ENCODE measurements at regions not wholly inside any gene's neighbourhood (a gene's known extent, or its start where the extent isn't known, plus 50 kb on each side); places are given as distances from the start of the nearest gene placed in this dataset.

- no peak overlapping the region for H3K4me3 ChIP-seq
- TF ChIP-seq, protein P1, sequence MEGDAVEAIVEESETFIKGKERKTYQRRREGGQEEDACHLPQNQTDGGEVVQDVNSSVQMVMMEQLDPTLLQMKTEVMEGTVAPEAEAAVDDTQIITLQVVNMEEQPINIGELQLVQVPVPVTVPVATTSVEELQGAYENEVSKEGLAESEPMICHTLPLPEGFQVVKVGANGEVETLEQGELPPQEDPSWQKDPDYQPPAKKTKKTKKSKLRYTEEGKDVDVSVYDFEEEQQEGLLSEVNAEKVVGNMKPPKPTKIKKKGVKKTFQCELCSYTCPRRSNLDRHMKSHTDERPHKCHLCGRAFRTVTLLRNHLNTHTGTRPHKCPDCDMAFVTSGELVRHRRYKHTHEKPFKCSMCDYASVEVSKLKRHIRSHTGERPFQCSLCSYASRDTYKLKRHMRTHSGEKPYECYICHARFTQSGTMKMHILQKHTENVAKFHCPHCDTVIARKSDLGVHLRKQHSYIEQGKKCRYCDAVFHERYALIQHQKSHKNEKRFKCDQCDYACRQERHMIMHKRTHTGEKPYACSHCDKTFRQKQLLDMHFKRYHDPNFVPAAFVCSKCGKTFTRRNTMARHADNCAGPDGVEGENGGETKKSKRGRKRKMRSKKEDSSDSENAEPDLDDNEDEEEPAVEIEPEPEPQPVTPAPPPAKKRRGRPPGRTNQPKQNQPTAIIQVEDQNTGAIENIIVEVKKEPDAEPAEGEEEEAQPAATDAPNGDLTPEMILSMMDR (IDR thresholded peaks at IDR 0.05), result no peak
- TF ChIP-seq EP300 (IDR thresholded peaks at IDR 0.05) (no peak), POLR2A (IDR thresholded peaks at IDR 0.05) (no peak)
- no peak for DNase-seq
- H3K36me3 ChIP-seq, result no peaks in the 10 kb centered on the region
- no peaks in the 10 kb centered on the region for H3K9me3 ChIP-seq
- H3K27ac ChIP-seq, result no peak overlapping the region
- 93 to 95% (median 95%) methylated on average over 22 of the region's 22 CpGs for WGBS, 3 donors
- intact Hi-C loops (cut with DNase I), result no loop called here
- H3K4me1 ChIP-seq (ENCODE audit: insufficient read depth), result no peaks in the 10 kb centered on the region
- H3K27me3 ChIP-seq, result no peaks in the 10 kb centered on the region
Measured at GRCh38 chr19:5222178-5222577, 118.4 kb downstream of the PTPRS start.

- Histone ChIP-seq H3K27me3 (no peaks in the 10 kb centered on the region), H3K27ac (no peak overlapping the region), H3K4me3 (no peak overlapping the region), H3K9me3 (no peaks in the 10 kb centered on the region), H3K36me3 (no peaks in the 10 kb centered on the region), H3K4me1 (ENCODE audit: insufficient read depth) (no peaks in the 10 kb centered on the region)
- intact Hi-C loops (cut with DNase I), result no loop called here
- DNase-seq, result no peak
- 86 to 96% (median 94%) methylated on average over 16 of the region's 16 CpGs for WGBS, 3 donors
- no peak for TF ChIP-seq EP300 (IDR thresholded peaks at IDR 0.05)
- TF ChIP-seq, protein P1 (IDR thresholded peaks at IDR 0.05), result no peak
- no peak for TF ChIP-seq POLR2A (IDR thresholded peaks at IDR 0.05)
Measured at GRCh38 chr19:5220866-5221265, 119.7 kb downstream of the PTPRS start.

- no peak overlapping the region for H3K4me3 ChIP-seq
- 78 to 96% (median 90%) methylated on average over 5 of the region's 5 CpGs for WGBS, 3 donors
- DNase-seq, result no peak
- no peaks in the 10 kb centered on the region for H3K9me3 ChIP-seq
- H3K36me3 ChIP-seq, result no peaks in the 10 kb centered on the region
- H3K4me1 ChIP-seq (ENCODE audit: insufficient read depth), result no peaks in the 10 kb centered on the region
- H3K27ac ChIP-seq, result no peak overlapping the region
- H3K27me3 ChIP-seq, result no peaks in the 10 kb centered on the region
- no peak for TF ChIP-seq EP300 (IDR thresholded peaks at IDR 0.05)
- intact Hi-C loops (cut with DNase I), result no loop called here
Measured at GRCh38 chr19:5220361-5220760, 120.3 kb downstream of the PTPRS start.

DNA sequence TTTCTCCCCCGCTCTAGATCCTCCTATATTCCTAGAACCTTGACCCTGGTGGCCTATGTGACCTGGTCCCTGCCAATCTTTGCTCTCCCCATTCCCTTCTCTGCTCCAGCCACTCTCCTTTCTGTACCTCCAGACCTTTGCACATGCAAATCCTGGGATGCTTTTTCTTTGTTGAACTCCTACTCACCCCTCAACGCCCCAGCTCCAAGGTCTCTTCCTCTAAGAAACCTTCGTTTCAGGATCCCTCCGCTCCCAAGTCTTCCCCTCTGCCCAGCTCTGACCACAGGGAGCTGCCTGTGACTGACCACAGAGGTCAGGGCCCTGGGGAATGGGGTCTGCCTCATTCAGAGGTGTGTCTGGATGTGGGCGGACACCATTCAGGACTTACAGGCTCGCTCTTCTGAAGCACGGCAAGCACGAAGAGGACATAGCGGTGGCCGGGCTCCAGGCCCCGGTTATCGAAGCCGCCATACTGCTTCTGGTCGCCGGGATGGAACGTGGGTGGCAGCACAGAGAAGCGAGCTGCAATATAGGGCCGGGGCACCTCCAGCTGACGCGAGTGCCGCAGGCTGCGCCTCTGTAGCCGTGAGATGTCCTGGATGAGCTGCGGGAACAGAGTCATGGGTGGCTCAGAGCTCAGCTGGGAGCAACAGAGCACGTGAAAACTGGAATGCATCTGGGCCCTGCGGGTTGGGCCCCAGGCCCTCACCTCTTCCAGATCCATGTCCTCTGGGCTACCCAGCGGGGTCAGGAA is 120.9 kb downstream of the PTPRS start:
- TF ChIP-seq, protein P1 (IDR thresholded peaks at IDR 0.05), result no peak
- TF ChIP-seq POLR2A (IDR thresholded peaks at IDR 0.05) (no peak), EP300 (IDR thresholded peaks at IDR 0.05) (no peak)
- Histone ChIP-seq H3K36me3 (no peaks in the 10 kb centered on the region), H3K27ac (no peak overlapping the region), H3K27me3 (no peaks in the 10 kb centered on the region), H3K9me3 (no peaks in the 10 kb centered on the region), H3K4me1 (ENCODE audit: insufficient read depth) (no peaks in the 10 kb centered on the region), H3K4me3 (no peak overlapping the region)
- DNase-seq, result no peak
- 95 to 97% (median 96%) methylated on average over 27 of the region's 27 CpGs for WGBS, 3 donors
- intact Hi-C loops (cut with DNase I), result no loop called here

GRCh38 chr19:5218963-5219530 is 121.6 kb downstream of the PTPRS start:
- no peaks in the 10 kb centered on the region for H3K36me3 ChIP-seq
- H3K27ac ChIP-seq, result no peak overlapping the region
- intact Hi-C loops (cut with DNase I), result no loop called here
- 94 to 95% (median 95%) methylated on average over 8 of the region's 8 CpGs for WGBS, 3 donors
- no peak for DNase-seq
- no peak overlapping the region for H3K4me3 ChIP-seq
- no peak for TF ChIP-seq POLR2A (IDR thresholded peaks at IDR 0.05)
- TF ChIP-seq EP300 (IDR thresholded peaks at IDR 0.05), result no peak
- H3K27me3 ChIP-seq, result no peaks in the 10 kb centered on the region
- no peaks in the 10 kb centered on the region for H3K9me3 ChIP-seq
- no peaks in the 10 kb centered on the region for H3K4me1 ChIP-seq (ENCODE audit: insufficient read depth)

Measured in ovary (tissue), 7 donors.